ENCODE measurements at regions not wholly inside any gene's neighbourhood (a gene's known extent, or its start where the extent isn't known, plus 50 kb on each side); places are given as distances from the start of the nearest gene placed in this dataset.

GRCh38 chr6:120875900-120876299, 458.4 kb downstream of the TBC1D32 start:
- Mint-ChIP-seq H3K27ac (no peak overlapping the region), H3K4me3 (no peak overlapping the region), H3K9me3 (peaks cover 3% of the 10 kb centered on the region; the same call in 1 of the 2 replicates), H3K4me1 (peaks cover 6% of the 10 kb centered on the region; the same call in 1 of the 2 replicates), H3K27me3 (ENCODE audit: low read depth) (no peaks in the 10 kb centered on the region), H3K36me3 (no peaks in the 10 kb centered on the region)
- ATAC-seq (no peak), DNase-seq (ENCODE audit: low spot score) (no peak)
- ChIA-PET CTCF (no interaction called here), POLR2A (no interaction called here)
- TF ChIP-seq GABPB1 (CRISPR knock-in tag; IDR thresholded peaks at IDR 0.05) (no peak), MLX (CRISPR knock-in tag; IDR thresholded peaks at IDR 0.05) (no peak), ZNF396 (CRISPR knock-in tag; IDR thresholded peaks at IDR 0.05; ENCODE audit: borderline replicate concordance) (no peak), SMAD4 (CRISPR knock-in tag; IDR thresholded peaks at IDR 0.05) (no peak), MAX (CRISPR knock-in tag; IDR thresholded peaks at IDR 0.05) (no peak), CTCF (IDR thresholded peaks at IDR 0.05) (no peak), ZNF219 (CRISPR knock-in tag; IDR thresholded peaks at IDR 0.05; ENCODE audit: borderline replicate concordance) (no peak), ZMAT4 (CRISPR knock-in tag; IDR thresholded peaks at IDR 0.05) (no peak), ZNF121 (CRISPR knock-in tag; IDR thresholded peaks at IDR 0.05) (no peak), ZNF232 (CRISPR knock-in tag; IDR thresholded peaks at IDR 0.05) (no peak), SP1 (CRISPR knock-in tag; conservative IDR thresholded peaks at IDR 0.05) (no peak), E2F5 (CRISPR knock-in tag; IDR thresholded peaks at IDR 0.05) (no peak)

- CTCF ChIA-PET = no interaction called here
- no peak for DNase-seq (ENCODE audit: low spot score)
- peaks cover 6% of the 10 kb centered on the region; the same call in 1 of the 2 replicates for H3K4me1 Mint-ChIP-seq
- H3K4me3 Mint-ChIP-seq = no peak overlapping the region
- no peak for TF ChIP-seq ESRRA (CRISPR knock-in tag; IDR thresholded peaks at IDR 0.05; ENCODE audit: borderline replicate concordance)
- no peak for TF ChIP-seq ZMAT4 (CRISPR knock-in tag; IDR thresholded peaks at IDR 0.05)
- no peak for TF ChIP-seq ATF6 (CRISPR knock-in tag; IDR thresholded peaks at IDR 0.05)
- no peak for TF ChIP-seq PRDM15 (CRISPR knock-in tag; IDR thresholded peaks at IDR 0.05)
- TF ChIP-seq CBFB (CRISPR knock-in tag; IDR thresholded peaks at IDR 0.05; ENCODE audit: low read depth) = no peak
- TF ChIP-seq ZNF232 (CRISPR knock-in tag; IDR thresholded peaks at IDR 0.05) = no peak
- TF ChIP-seq TEAD1 (CRISPR knock-in tag; IDR thresholded peaks at IDR 0.05) = no peak
- no peak for TF ChIP-seq ZNF423 (CRISPR knock-in tag; IDR thresholded peaks at IDR 0.05)
- H3K27ac Mint-ChIP-seq = no peak overlapping the region
- POLR2A ChIA-PET = no interaction called here
- no peaks in the 10 kb centered on the region for H3K36me3 Mint-ChIP-seq
- H3K27me3 Mint-ChIP-seq (ENCODE audit: low read depth) = no peaks in the 10 kb centered on the region
- H3K9me3 Mint-ChIP-seq = peaks cover 3% of the 10 kb centered on the region; the same call in 1 of the 2 replicates
- ATAC-seq = no peak
Measured at GRCh38 chr6:120874422-120874821, 459.9 kb downstream of the TBC1D32 start.
